ENCODE measurements at regions not wholly inside any gene's neighbourhood (a gene's known extent, or its start where the extent isn't known, plus 50 kb on each side); places are given as distances from the start of the nearest gene placed in this dataset.
"Not testable (repeated sequence)": the region's sequence is repeated elsewhere in the genome, so short reads cannot be mapped to it uniquely, and the experiment has no call there.

GRCh38 chr5:113713051-113713450 lies 199.6 kb downstream of the YTHDC2 start:
- no peak for DNase-seq (ENCODE audit: low spot score)
- in situ Hi-C loops (cut with HindIII; ENCODE audit: low sequenced_read_pairs), result no loop called here

- DNase-seq (ENCODE audit: low spot score); in situ Hi-C loops (cut with HindIII; ENCODE audit: low sequenced_read_pairs): not testable (repeated sequence)
These were observed 202.4 kb downstream of the YTHDC2 start for GRCh38 chr5:113715921-113716320.

- no peak for DNase-seq (ENCODE audit: low spot score)
These were observed 206.1 kb downstream of the YTHDC2 start for GRCh38 chr5:113719549-113719948.

DNA sequence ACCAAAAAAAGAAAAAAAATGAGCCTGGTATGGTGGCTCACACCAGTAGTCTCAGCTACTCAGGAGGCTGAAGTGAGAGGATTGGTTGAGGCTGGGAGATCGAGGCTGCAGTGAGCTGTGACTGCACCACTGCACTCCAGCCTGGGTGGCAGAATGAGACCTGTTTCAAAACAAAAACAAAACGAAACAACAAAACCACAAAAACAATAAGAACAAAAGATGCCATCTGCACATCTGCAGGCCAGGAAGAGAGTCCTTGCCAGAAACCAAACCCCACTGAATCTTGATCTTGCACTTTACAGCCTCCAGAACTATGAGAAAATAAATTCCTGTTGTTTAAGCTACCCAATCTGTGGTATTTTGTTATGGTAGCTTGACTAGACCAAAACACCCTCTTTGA lies 207.7 kb downstream of the YTHDC2 start:
- in situ Hi-C loops (cut with HindIII; ENCODE audit: low sequenced_read_pairs), result no loop called here
- DNase-seq (ENCODE audit: low spot score), result no peak

More at GRCh38 chr5:113719549-113719948, 206.1 kb downstream of the YTHDC2 start:
- in situ Hi-C loops (cut with HindIII; ENCODE audit: low sequenced_read_pairs), result no loop called here

DNA sequence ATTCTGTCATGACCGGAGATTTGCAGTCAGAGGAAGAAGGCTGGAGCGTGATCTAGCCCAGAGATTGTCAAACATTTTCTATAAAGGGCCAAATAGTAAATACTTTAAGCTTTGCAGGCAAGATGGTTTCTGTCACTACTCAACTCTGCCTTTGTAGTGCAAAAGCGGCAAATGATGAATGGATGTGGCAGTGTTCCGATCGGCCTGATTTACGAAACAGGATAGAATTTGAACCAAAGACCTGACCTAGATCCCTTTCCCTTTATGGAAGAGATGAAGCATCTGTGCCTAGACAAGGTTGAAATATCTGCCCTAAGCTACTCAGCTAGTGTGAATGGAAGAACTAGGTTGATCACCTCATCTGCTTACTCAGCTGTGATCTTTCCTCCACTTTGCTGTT lies 209.5 kb downstream of the YTHDC2 start:
- in situ Hi-C loops (cut with HindIII; ENCODE audit: low sequenced_read_pairs), result no loop called here
- no peak for DNase-seq (ENCODE audit: low spot score)

DNA sequence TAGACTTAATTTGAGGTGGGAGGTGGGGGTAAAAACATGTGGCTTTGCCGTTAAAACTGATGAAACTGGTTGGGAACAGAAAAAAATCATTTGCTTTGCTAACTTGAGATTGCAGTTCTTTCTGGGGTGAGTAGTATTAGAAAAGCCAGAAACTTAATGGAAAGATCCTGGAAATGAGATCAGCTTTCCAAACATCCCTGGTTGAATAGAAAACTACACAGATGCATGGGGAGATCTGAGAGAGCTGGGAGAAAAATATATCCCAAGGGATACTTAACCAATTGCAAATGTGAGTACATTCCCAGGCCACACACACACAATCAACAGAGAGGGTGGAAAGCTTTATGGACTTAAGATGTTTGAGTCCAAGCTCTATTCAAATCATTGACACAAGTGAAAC lies 222.3 kb downstream of the YTHDC2 start:
- DNase-seq (ENCODE audit: low spot score), result no peak
- in situ Hi-C loops (cut with HindIII; ENCODE audit: low sequenced_read_pairs), result no loop called here

GRCh38 chr5:113742176-113742575 lies 228.7 kb downstream of the YTHDC2 start:
- in situ Hi-C loops (cut with HindIII; ENCODE audit: low sequenced_read_pairs), result no loop called here
- DNase-seq (ENCODE audit: low spot score), result no peak

DNA sequence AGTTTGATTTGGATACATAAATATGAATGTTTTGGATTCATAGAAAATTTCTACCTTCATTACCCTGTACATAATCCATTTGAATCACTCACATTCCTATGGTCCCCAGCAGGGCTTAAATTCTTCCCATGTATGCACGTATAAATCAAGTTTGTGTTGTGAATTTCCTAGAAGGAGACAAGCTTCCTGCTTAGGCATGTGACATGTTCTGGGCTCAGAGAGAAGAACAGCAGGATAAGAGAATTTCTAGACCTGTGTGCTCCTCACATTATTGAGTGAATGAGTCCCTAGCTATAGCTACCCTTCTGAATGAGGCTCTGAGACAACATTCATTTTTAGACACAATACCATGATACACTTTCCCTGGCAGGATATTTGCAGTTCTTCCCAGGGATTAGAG lies 229.1 kb downstream of the YTHDC2 start:
- no peak for DNase-seq (ENCODE audit: low spot score)
- in situ Hi-C loops (cut with HindIII; ENCODE audit: low sequenced_read_pairs), result no loop called here

- DNase-seq (ENCODE audit: low spot score), result no peak
- in situ Hi-C loops (cut with HindIII; ENCODE audit: low sequenced_read_pairs), result no loop called here
These were observed 234.9 kb downstream of the YTHDC2 start for GRCh38 chr5:113748403-113748802.

DNA sequence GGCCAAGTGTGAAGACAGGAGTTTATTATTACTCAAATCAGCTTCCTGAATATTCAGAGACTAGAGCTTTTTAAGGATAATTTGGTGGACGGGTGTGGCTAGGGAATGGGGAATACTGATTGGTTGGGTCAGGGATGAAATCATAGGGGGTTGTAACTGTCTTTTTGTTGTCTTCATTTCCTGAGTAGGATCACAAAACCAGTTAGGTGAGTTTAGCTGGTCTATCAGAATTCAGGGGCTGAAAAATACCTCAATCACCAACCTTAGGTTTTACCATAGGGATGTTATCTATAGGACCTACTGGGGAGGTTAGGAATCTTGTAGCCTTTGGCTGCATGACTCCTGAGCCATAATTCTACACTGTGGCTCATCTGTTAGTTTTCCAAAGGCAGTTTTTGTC lies 235.8 kb downstream of the YTHDC2 start:
- in situ Hi-C loops (cut with HindIII; ENCODE audit: low sequenced_read_pairs), result no loop called here

DNA sequence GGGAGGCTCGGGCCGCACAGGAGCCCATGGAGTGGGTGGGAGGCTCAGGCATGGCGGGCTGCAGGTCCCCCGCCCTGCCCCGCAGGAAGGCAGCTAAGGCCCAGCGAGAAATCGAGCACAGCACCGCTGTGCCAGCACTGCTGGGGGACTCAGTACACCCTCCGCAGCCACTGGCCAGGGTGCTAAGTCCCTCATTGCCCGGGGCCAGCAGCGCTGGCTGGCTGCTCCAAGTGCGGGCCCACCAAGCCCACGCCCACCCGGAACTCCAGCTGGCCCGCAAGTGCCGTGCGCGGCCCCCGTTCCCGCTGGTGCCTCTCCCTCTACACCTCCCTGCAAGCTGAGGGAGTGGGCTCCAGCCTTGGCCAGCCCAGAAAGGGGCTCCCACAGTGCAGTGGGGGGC lies 239.7 kb downstream of the YTHDC2 start:
- in situ Hi-C loops (cut with HindIII; ENCODE audit: low sequenced_read_pairs), result not testable (repeated sequence)

More for the DNA sequence above, 235.8 kb downstream of the YTHDC2 start:
- no peak for DNase-seq (ENCODE audit: low spot score)

DNA sequence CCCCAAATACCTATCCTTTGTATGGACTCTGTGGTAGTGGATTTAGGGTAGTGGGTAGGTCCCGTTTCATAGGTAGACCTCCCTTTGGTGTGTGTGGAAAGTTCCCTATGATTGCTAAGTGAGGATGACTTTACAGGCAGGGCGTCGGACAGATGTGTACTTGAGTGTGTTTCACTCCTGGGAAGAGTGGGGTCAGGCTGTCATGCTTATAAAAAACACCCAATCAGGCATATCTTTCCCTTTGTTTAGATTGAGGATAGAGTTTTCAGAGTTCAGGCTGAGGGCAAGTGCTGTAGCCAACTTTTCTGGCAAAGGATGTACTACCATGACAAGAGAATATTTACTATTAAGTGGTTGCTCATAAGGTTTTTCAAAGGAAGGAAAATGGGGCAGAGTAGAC lies 242.0 kb downstream of the YTHDC2 start:
- no peak for DNase-seq (ENCODE audit: low spot score)
- in situ Hi-C loops (cut with HindIII; ENCODE audit: low sequenced_read_pairs), result no loop called here

More for the DNA sequence above, 239.7 kb downstream of the YTHDC2 start:
- DNase-seq (ENCODE audit: low spot score), result not testable (repeated sequence)

GRCh38 chr5:113757508-113757907 lies 244.0 kb downstream of the YTHDC2 start:
- in situ Hi-C loops (cut with HindIII; ENCODE audit: low sequenced_read_pairs), result no loop called here
- DNase-seq (ENCODE audit: low spot score), result no peak

DNA sequence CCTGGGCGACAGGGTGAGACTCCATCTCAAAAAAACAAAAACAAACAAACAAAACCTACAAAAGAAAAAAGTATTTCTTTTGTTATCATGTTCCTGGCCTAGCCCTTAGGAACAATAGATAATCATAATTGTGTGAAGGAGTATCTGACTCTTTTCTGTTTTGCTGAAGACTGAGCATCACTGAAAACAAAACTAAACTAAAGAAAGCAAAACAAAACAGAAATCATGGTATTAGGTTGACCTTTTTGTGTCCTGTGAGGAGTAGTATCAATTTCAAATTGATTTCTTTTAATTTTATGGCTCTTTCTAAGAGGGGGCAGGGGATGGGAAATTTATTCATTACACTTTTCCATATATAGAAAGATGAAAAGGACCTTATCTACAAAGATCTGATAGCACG lies 246.0 kb downstream of the YTHDC2 start:
- in situ Hi-C loops (cut with HindIII; ENCODE audit: low sequenced_read_pairs), result no loop called here
- no peak for DNase-seq (ENCODE audit: low spot score)

GRCh38 chr5:113760486-113760885 lies 247.0 kb downstream of the YTHDC2 start:
- in situ Hi-C loops (cut with HindIII; ENCODE audit: low sequenced_read_pairs), result no loop called here
- DNase-seq (ENCODE audit: low spot score), result no peak

- no peak for DNase-seq (ENCODE audit: low spot score)
- in situ Hi-C loops (cut with HindIII; ENCODE audit: low sequenced_read_pairs), result no loop called here
These were observed 248.1 kb downstream of the YTHDC2 start for GRCh38 chr5:113761594-113761993.

GRCh38 chr5:113764382-113764781 lies 250.9 kb downstream of the YTHDC2 start:
- in situ Hi-C loops (cut with HindIII; ENCODE audit: low sequenced_read_pairs), result no loop called here
- no peak for DNase-seq (ENCODE audit: low spot score)

- in situ Hi-C loops (cut with HindIII; ENCODE audit: low sequenced_read_pairs); DNase-seq (ENCODE audit: low spot score): not testable (repeated sequence)
These were observed 253.3 kb downstream of the YTHDC2 start for GRCh38 chr5:113766827-113767226.

GRCh38 chr5:113770648-113771047 lies 257.2 kb downstream of the YTHDC2 start:
- DNase-seq (ENCODE audit: low spot score), result no peak
- in situ Hi-C loops (cut with HindIII; ENCODE audit: low sequenced_read_pairs), result no loop called here

DNA sequence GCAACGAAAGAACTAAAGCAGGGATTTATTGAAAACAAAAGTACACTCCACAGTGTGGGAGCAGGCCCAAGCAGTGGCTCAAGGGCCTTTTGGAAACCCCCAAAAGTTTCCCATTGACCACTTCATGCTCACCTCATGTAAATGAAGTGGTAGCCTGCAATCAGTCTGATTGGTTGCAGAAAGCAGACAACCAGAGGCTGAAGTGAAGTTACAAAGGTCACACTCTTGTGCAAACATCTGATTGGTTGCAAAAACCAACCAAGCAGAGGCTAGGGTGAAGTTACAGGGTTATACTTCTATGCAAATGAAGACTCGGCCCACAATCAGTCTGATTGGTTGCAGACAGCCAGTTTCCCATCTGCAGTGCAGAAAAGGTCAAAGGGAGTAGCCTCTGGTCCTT lies 258.0 kb downstream of the YTHDC2 start:
- no peak for DNase-seq (ENCODE audit: low spot score)
- in situ Hi-C loops (cut with HindIII; ENCODE audit: low sequenced_read_pairs), result no loop called here

DNA sequence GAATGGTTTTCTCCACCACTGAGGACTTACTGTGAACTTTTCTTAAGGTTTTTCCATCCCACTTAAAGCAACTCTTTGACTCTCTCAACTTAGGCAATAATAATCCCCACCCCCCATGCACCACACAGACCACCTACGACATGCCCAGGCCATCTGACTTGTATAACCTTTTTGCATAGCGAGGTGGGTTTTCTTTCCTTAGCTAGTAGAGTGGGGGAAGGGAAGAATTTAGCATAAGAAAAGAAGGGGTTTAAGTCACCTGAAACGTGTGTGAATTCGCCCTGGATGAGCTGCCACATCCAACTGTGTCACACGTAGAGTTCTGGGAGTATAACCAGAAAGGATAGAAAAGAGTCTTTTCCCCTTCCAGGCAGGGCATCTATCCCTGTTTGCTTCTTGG lies 262.7 kb downstream of the YTHDC2 start:
- DNase-seq (ENCODE audit: low spot score), result no peak
- in situ Hi-C loops (cut with HindIII; ENCODE audit: low sequenced_read_pairs), result no loop called here
